ENCODE measurements at regions not wholly inside any gene's neighbourhood (a gene's known extent, or its start where the extent isn't known, plus 50 kb on each side); places are given as distances from the start of the nearest gene placed in this dataset.

- no peak overlapping the region for H3K27ac ChIP-seq (ENCODE audit: low read length)
Measured at GRCh38 chr12:61687407-61687806, 572.8 kb upstream of the USP15 start.

DNA sequence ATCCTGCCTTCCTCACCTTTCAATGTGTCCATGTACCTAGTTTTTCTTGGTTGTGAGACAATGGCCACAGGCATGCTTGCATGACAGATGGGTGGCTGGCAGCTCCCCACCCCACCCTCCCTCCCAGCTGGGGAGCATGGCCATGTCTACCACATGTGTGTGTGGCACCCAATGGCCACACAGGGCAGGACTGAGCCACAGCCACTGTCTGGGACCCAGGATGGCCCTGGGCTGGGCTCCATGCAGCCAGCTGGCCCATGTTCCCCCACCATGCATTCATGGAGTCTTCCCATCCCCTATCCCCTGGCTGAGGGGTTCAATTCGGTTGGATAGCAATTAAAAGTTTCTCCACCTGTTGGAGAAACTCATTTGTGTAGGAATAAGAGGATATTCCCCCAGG is 566.0 kb upstream of the USP15 start:
- Histone ChIP-seq H4K20me1 (ENCODE audit: insufficient read depth, low read length) (no peaks in the 10 kb centered on the region), H3K9me3 (ENCODE audit: insufficient read depth, low read length) (no peaks in the 10 kb centered on the region), H3K9ac (ENCODE audit: low read length) (no peak overlapping the region), H3K27ac (ENCODE audit: low read length) (no peak overlapping the region), H3K4me3 (ENCODE audit: low read length) (no peak overlapping the region), H3K36me3 (replicated peaks; ENCODE audit: low read depth, low read length) (no peaks in the 10 kb centered on the region), H2AFZ (ENCODE audit: low read depth, low read length) (no peak overlapping the region), H3K79me2 (ENCODE audit: low read length) (no peaks in the 10 kb centered on the region), H3K27me3 (ENCODE audit: low read depth, low read length) (no peaks in the 10 kb centered on the region), H3K4me1 (ENCODE audit: low read length) (no peaks in the 10 kb centered on the region), H3K4me2 (ENCODE audit: low read length) (no peak overlapping the region)
- TF ChIP-seq EZH2phosphoT487 (IDR thresholded peaks at IDR 0.05; ENCODE audit: low read depth): no peak

More at GRCh38 chr12:61687407-61687806, 572.8 kb upstream of the USP15 start:
- H3K4me2 ChIP-seq (ENCODE audit: low read length): no peak overlapping the region
- no peaks in the 10 kb centered on the region for H3K4me1 ChIP-seq (ENCODE audit: low read length)
- no peak overlapping the region for H3K9ac ChIP-seq (ENCODE audit: low read length)
- no peak overlapping the region for H3K4me3 ChIP-seq (ENCODE audit: low read length)
- TF ChIP-seq, protein P1, sequence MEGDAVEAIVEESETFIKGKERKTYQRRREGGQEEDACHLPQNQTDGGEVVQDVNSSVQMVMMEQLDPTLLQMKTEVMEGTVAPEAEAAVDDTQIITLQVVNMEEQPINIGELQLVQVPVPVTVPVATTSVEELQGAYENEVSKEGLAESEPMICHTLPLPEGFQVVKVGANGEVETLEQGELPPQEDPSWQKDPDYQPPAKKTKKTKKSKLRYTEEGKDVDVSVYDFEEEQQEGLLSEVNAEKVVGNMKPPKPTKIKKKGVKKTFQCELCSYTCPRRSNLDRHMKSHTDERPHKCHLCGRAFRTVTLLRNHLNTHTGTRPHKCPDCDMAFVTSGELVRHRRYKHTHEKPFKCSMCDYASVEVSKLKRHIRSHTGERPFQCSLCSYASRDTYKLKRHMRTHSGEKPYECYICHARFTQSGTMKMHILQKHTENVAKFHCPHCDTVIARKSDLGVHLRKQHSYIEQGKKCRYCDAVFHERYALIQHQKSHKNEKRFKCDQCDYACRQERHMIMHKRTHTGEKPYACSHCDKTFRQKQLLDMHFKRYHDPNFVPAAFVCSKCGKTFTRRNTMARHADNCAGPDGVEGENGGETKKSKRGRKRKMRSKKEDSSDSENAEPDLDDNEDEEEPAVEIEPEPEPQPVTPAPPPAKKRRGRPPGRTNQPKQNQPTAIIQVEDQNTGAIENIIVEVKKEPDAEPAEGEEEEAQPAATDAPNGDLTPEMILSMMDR (IDR thresholded peaks at IDR 0.05; ENCODE audit: low read depth, low read length): no peak
- TF ChIP-seq EZH2phosphoT487 (IDR thresholded peaks at IDR 0.05; ENCODE audit: low read depth): no peak
- H3K27me3 ChIP-seq (ENCODE audit: low read depth, low read length): no peaks in the 10 kb centered on the region
- no peaks in the 10 kb centered on the region for H3K79me2 ChIP-seq (ENCODE audit: low read length)
- no peaks in the 10 kb centered on the region for H3K9me3 ChIP-seq (ENCODE audit: insufficient read depth, low read length)
- no peaks in the 10 kb centered on the region for H4K20me1 ChIP-seq (ENCODE audit: insufficient read depth, low read length)
- H3K36me3 ChIP-seq (replicated peaks; ENCODE audit: low read depth, low read length): no peaks in the 10 kb centered on the region
- H2AFZ ChIP-seq (ENCODE audit: low read depth, low read length): no peak overlapping the region

- no peak overlapping the region for H3K4me3 ChIP-seq (ENCODE audit: low read length)
- no peaks in the 10 kb centered on the region for H4K20me1 ChIP-seq (ENCODE audit: insufficient read depth, low read length)
- H3K36me3 ChIP-seq (replicated peaks; ENCODE audit: low read depth, low read length): no peaks in the 10 kb centered on the region
- H3K79me2 ChIP-seq (ENCODE audit: low read length): no peaks in the 10 kb centered on the region
- H3K27ac ChIP-seq (ENCODE audit: low read length): no peak overlapping the region
- H3K4me2 ChIP-seq (ENCODE audit: low read length): no peak overlapping the region
- H3K9ac ChIP-seq (ENCODE audit: low read length): no peak overlapping the region
- no peaks in the 10 kb centered on the region for H3K27me3 ChIP-seq (ENCODE audit: low read depth, low read length)
- TF ChIP-seq, protein P1 (IDR thresholded peaks at IDR 0.05; ENCODE audit: low read depth, low read length): no peak
- TF ChIP-seq EZH2phosphoT487 (IDR thresholded peaks at IDR 0.05; ENCODE audit: low read depth): no peak
- no peaks in the 10 kb centered on the region for H3K9me3 ChIP-seq (ENCODE audit: insufficient read depth, low read length)
- H2AFZ ChIP-seq (ENCODE audit: low read depth, low read length): no peak overlapping the region
- peaks cover 11% of the 10 kb centered on the region for H3K4me1 ChIP-seq (ENCODE audit: low read length)
Measured at GRCh38 chr12:61701471-61701870, 558.7 kb upstream of the USP15 start.

- Histone ChIP-seq H4K20me1 (ENCODE audit: insufficient read depth, low read length) (no peaks in the 10 kb centered on the region), H3K79me2 (ENCODE audit: low read length) (no peaks in the 10 kb centered on the region), H2AFZ (ENCODE audit: low read depth, low read length) (no peak overlapping the region), H3K9me3 (ENCODE audit: insufficient read depth, low read length) (no peaks in the 10 kb centered on the region), H3K9ac (ENCODE audit: low read length) (no peak overlapping the region), H3K27ac (ENCODE audit: low read length) (no peak overlapping the region), H3K27me3 (ENCODE audit: low read depth, low read length) (no peaks in the 10 kb centered on the region), H3K36me3 (replicated peaks; ENCODE audit: low read depth, low read length) (no peaks in the 10 kb centered on the region), H3K4me1 (ENCODE audit: low read length) (peaks cover 11% of the 10 kb centered on the region), H3K4me3 (ENCODE audit: low read length) (no peak overlapping the region), H3K4me2 (ENCODE audit: low read length) (no peak overlapping the region)
- TF ChIP-seq EZH2phosphoT487 (IDR thresholded peaks at IDR 0.05; ENCODE audit: low read depth): no peak
- TF ChIP-seq, protein P1 (IDR thresholded peaks at IDR 0.05; ENCODE audit: low read depth, low read length): no peak
Measured at GRCh38 chr12:61706783-61707182, 553.4 kb upstream of the USP15 start.

Measured in OCI-LY3 (cell line).